ENCODE measurements at regions not wholly inside any gene's neighbourhood (a gene's known extent, or its start where the extent isn't known, plus 50 kb on each side); places are given as distances from the start of the nearest gene placed in this dataset.

DNA sequence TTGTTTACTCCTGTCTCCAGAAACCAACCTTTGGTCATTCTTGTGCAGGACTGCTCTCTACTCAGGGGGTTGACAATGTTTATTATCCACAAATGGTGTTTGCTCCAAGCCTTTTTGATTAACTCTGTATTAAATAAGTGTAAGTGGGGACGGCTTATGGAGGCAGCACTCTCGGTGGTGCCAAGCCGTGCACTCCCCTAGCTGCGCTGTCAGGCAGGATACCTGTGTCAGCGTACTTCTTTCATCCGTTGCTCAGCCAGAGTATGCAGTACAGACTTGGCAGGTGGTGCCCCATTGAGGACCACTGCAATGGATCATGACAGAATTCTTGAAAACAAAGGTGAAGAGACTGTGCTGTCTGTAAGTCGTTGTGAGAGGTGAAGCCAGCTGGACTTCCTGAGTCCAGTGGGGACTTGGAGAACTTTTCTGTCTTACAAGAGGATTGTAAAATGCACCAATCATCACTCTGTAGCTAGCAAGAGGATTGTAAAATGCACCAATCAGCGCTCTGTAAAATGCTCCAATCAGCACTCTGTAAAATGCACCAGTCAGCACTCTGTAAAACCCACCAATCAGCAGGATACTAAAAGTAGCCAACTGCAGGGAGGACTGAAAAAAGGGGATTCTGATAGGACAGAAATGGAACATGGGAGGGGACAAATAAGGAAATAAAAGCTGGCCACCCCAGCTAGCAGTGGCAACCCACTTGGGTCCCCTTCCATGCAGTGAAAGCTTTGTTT, 480.0 kb downstream of the MEI4 start:
- no peaks in the 10 kb centered on the region for H3K9me3 ChIP-seq
- WGBS, 2 donors: 76 to 77% methylated on average over 8 of the region's 8 CpGs
- no peaks in the 10 kb centered on the region for H3K36me3 ChIP-seq
- DNase-seq: no peak
- intact Hi-C loops (cut with DNase I): no loop called here
- no peaks in the 10 kb centered on the region for H3K27me3 ChIP-seq
- H3K27ac ChIP-seq: no peak overlapping the region
- no peaks in the 10 kb centered on the region for H3K4me1 ChIP-seq
- TF ChIP-seq, protein P1, sequence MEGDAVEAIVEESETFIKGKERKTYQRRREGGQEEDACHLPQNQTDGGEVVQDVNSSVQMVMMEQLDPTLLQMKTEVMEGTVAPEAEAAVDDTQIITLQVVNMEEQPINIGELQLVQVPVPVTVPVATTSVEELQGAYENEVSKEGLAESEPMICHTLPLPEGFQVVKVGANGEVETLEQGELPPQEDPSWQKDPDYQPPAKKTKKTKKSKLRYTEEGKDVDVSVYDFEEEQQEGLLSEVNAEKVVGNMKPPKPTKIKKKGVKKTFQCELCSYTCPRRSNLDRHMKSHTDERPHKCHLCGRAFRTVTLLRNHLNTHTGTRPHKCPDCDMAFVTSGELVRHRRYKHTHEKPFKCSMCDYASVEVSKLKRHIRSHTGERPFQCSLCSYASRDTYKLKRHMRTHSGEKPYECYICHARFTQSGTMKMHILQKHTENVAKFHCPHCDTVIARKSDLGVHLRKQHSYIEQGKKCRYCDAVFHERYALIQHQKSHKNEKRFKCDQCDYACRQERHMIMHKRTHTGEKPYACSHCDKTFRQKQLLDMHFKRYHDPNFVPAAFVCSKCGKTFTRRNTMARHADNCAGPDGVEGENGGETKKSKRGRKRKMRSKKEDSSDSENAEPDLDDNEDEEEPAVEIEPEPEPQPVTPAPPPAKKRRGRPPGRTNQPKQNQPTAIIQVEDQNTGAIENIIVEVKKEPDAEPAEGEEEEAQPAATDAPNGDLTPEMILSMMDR (IDR thresholded peaks at IDR 0.05): no peak
- no peak for TF ChIP-seq POLR2A (IDR thresholded peaks at IDR 0.05)
- no peak overlapping the region for H3K4me3 ChIP-seq (replicated peaks in 1 of 3)

DNA sequence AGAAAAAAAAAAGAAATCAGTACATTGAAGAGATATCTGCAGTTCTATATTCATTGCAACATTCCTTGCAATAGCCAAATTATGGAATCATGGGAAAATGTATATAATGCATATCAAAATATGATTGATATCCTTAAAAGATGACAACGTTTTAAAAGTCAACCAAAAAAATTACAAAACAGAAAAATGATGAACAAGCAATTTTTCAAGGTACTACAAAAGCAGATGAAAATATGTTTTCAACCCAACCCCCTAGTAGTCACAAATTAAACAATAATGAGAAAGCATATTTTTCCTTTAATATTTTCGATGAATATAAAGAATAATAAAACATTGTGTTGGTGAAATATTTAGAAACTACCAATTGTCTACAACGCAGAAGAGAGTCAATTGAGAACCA, 497.6 kb downstream of the MEI4 start:
- intact Hi-C loops (cut with DNase I): no loop called here
- DNase-seq: no peak
- Histone ChIP-seq H3K4me1 (no peaks in the 10 kb centered on the region), H3K36me3 (no peaks in the 10 kb centered on the region), H3K27ac (no peak overlapping the region), H3K9me3 (no peaks in the 10 kb centered on the region), H3K4me3 (replicated peaks in 1 of 3) (no peak overlapping the region), H3K27me3 (no peaks in the 10 kb centered on the region)
- TF ChIP-seq, protein P1 (IDR thresholded peaks at IDR 0.05): no peak
- TF ChIP-seq POLR2A (IDR thresholded peaks at IDR 0.05): no peak
- 71 to 75% methylated on average over 3 of the region's 3 CpGs for WGBS, 2 donors

DNA sequence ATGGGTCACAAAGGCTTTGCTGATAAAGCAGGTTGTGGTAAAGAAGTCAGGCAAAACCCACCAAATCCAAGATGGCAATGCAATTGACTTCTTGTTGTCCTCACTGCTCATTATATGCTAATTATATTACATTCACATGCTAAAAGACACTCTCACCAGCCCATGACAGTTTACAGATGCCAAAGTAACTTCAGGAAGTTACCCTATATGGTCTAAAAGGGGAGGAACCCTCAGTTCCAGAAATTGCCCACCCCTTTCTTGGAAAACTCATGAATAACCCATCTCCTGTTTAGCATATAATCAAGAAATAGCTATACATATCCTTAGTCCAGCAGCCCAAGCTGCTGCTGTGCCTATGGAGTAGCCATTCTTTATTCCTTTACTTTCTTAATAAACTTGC, 501.1 kb downstream of the MEI4 start:
- DNase-seq: no peak
- TF ChIP-seq, protein P1 (IDR thresholded peaks at IDR 0.05): no peak
- Histone ChIP-seq H3K4me1 (no peaks in the 10 kb centered on the region), H3K4me3 (replicated peaks in 1 of 3) (no peak overlapping the region), H3K9me3 (no peaks in the 10 kb centered on the region), H3K27me3 (no peaks in the 10 kb centered on the region), H3K27ac (no peak overlapping the region), H3K36me3 (no peaks in the 10 kb centered on the region)
- intact Hi-C loops (cut with DNase I): no loop called here

DNA sequence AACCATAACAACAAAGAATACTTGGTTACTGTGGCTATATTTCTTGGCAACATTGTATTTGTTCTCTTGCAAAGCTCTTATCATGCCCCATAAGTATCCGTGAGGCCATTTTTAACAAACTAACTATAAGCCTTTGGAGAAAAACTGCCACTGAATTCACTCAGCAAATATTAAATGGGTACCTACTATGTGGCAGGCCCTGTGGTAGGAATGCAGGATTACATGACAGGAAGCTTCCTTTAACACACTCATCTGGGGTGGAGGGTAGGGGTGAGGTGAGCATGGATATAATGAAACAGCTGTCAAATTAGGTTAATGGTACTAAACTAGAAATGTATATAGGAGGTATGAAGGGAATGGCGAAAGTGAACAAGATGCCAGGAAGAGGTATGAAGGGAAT, 504.8 kb downstream of the MEI4 start:
- intact Hi-C loops (cut with DNase I): no loop called here
- H3K27ac ChIP-seq: no peak overlapping the region
- WGBS, 2 donors: 89 to 91% methylated on average over 2 of the region's 2 CpGs

DNA sequence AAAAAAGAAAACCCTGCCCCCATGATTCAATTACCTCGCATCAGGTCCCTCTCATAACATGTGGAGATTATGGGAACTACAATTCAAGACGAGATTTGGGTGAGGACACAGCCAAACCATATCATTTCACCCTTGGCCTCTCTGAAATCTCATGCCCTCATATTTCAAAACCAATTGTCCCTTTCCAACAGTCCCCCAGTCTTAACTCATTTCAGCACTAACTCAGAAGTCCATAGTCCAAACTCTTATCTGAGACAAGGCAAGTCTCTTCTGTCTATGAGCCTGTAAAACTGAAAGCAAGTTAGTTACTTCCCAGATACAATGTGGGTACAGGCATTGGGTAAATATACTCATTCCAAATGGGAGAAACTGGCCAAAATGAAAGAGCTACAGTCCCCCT, 536.1 kb downstream of the MEI4 start:
- no peak for DNase-seq
- intact Hi-C loops (cut with DNase I): no loop called here
- Histone ChIP-seq H3K36me3 (no peaks in the 10 kb centered on the region), H3K4me3 (replicated peaks in 1 of 3) (no peak overlapping the region), H3K4me1 (no peaks in the 10 kb centered on the region), H3K27me3 (no peaks in the 10 kb centered on the region), H3K27ac (no peak overlapping the region), H3K9me3 (no peaks in the 10 kb centered on the region)
- WGBS, 2 donors: 62 to 82% methylated on average over 2 of the region's 2 CpGs
- TF ChIP-seq POLR2A (IDR thresholded peaks at IDR 0.05): no peak
- TF ChIP-seq, protein P1 (IDR thresholded peaks at IDR 0.05): no peak

More for the DNA sequence above, 504.8 kb downstream of the MEI4 start:
- no peaks in the 10 kb centered on the region for H3K9me3 ChIP-seq
- H3K36me3 ChIP-seq: no peaks in the 10 kb centered on the region
- no peak overlapping the region for H3K4me3 ChIP-seq (replicated peaks in 1 of 3)
- DNase-seq: no peak
- H3K27me3 ChIP-seq: no peaks in the 10 kb centered on the region
- no peaks in the 10 kb centered on the region for H3K4me1 ChIP-seq
- TF ChIP-seq, protein P1 (IDR thresholded peaks at IDR 0.05): no peak
- no peak for TF ChIP-seq POLR2A (IDR thresholded peaks at IDR 0.05)

Measured in thyroid gland (tissue), 4 donors.